ENCODE measurements at regions not wholly inside any gene's neighbourhood (a gene's known extent, or its start where the extent isn't known, plus 50 kb on each side); places are given as distances from the start of the nearest gene placed in this dataset.

DNA sequence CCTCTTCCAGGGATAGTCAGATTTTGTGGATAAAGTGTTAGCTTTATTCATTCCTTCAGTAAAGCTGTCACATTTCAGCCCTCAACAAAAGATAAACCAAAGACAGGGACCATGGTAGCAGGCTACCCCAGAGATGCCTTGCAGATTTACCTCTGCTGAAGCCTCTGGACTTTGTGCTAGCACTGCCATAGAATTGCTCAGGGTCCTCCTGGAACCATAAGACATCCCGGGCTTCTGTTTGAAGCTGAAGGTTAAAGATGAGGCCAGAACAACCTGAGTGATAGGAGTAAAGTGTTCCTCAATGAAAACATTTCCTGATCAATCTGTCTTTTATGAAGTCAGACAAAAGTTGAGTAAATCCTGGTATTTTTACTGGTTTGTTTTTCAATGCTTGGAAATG is 57.5 kb upstream of the ARL15 start:
- TF ChIP-seq SETDB1 (IDR thresholded peaks at IDR 0.05; ENCODE audit: low read length): no peak
- TF ChIP-seq PYGO2 (tag; IDR thresholded peaks at IDR 0.05): no peak
- no peak for DNase-seq (ENCODE audit: extremely low read depth in 1 of 4, low spot score in 3 of 4)
- Histone ChIP-seq H3K4me2 (ENCODE audit: insufficient read depth, low read length) (no peak overlapping the region), H2AFZ (ENCODE audit: low read depth, low read length) (no peak overlapping the region), H3K9me1 (ENCODE audit: control insufficient read depth, insufficient read depth, low read length) (no peaks in the 10 kb centered on the region), H3K4me1 (replicated peaks in 1 of 2; ENCODE audit: control insufficient read depth in 2 of 2, insufficient read depth in 2 of 2, low read length in 2 of 2) (no peaks in the 10 kb centered on the region), H3K4me3 (no peak overlapping the region), H3K36me3 (ENCODE audit: control insufficient read depth, insufficient read depth, low read length) (peaks cover 10% of the 10 kb centered on the region; the same call in 2 of the 3 replicates), H3K79me2 (ENCODE audit: control insufficient read depth, insufficient read depth, low read length) (peaks cover 39% of the 10 kb centered on the region), H3K27me3 (ENCODE audit: control insufficient read depth in 2 of 2, insufficient read depth in 2 of 2, low read length in 2 of 2) (no peaks in the 10 kb centered on the region), H4K20me1 (replicated peaks; ENCODE audit: control insufficient read depth, insufficient read depth, low read length) (no peaks in the 10 kb centered on the region), H3K9ac (ENCODE audit: insufficient read depth in 1 of 2, low read depth in 2 of 2, low read length in 2 of 2) (no peak overlapping the region), H3K9me3 (replicated peaks; ENCODE audit: control insufficient read depth, insufficient read depth, low read depth, low read length) (peaks cover 3% of the 10 kb centered on the region; the same call in 1 of the 2 replicates), H3K27ac (ENCODE audit: extremely low read depth, low read depth, low read length) (no peak overlapping the region)
- intact Hi-C loops (cut with micrococcal nuclease) (no loop called here), in situ Hi-C loops (cut with MboI) (no loop called here)
- peak; percentile 42 for FAIRE-seq
- ChIA-PET POLR2A (interaction anchor here (0.8 to 0.9 kb wide), 2 partner anchors 11 to 22 kb away, joined by 3 to 4 read pairs; no protein-coding TSS in a partner anchor), CTCF (ENCODE audit: low intra/inter-chr PET ratio) (no interaction called here)
- BruUV-seq (replicated peaks): no TSS peak
- ATAC-seq: peak; percentile 60
- 55% methylated on average over 1 of the region's 1 CpG for WGBS (ENCODE audit: insufficient coverage, low coverage, missing lambda C conversion rate)

DNA sequence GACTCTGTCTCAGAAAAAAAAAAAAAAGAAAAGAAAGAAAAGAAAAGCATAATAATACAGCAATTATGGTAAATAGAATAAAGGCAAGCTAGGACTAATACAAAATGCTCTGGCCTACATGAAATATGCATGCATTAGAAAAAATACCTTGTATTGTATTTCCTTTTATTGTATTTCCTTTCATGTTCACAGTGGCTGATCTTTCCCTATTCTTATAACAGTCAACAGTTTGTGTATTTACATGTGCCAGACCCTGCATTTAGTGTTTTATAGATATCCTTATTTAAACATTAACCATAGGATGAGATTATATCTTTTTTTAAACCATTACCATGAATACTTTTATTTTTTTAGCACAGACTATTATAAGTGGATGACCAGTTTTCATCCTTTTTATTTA is 56.3 kb upstream of the ARL15 start:
- no peak overlapping the region for H3K4me3 ChIP-seq
- H2AFZ ChIP-seq (ENCODE audit: low read depth, low read length): no peak overlapping the region
- H3K4me2 ChIP-seq (ENCODE audit: insufficient read depth, low read length): no peak overlapping the region
- TF ChIP-seq SUPT5H (IDR thresholded peaks at IDR 0.05) (0 out of 2 replicates have a peak, but pooled peaks have one; percentile 7), CBX5 (IDR thresholded peaks at IDR 0.05; ENCODE audit: borderline replicate concordance, low read depth) (no peak)
- H3K4me1 ChIP-seq (replicated peaks in 1 of 2; ENCODE audit: control insufficient read depth in 2 of 2, insufficient read depth in 2 of 2, low read length in 2 of 2): no peaks in the 10 kb centered on the region
- ChIA-PET POLR2A (no interaction called here), CTCF (ENCODE audit: low intra/inter-chr PET ratio) (no interaction called here)
- no peak for FAIRE-seq
- intact Hi-C loops (cut with micrococcal nuclease): no loop called here
- no peak for ATAC-seq
- no peak overlapping the region for H3K27ac ChIP-seq (ENCODE audit: extremely low read depth, low read depth, low read length)
- DNase-seq (ENCODE audit: extremely low read depth in 1 of 4, low spot score in 3 of 4): no peak
- peaks cover under 1% of the 10 kb centered on the region; the same call in 1 of the 2 replicates for H3K9me3 ChIP-seq (replicated peaks; ENCODE audit: control insufficient read depth, insufficient read depth, low read depth, low read length)
- in situ Hi-C loops (cut with MboI): no loop called here
- H3K9ac ChIP-seq (ENCODE audit: insufficient read depth in 1 of 2, low read depth in 2 of 2, low read length in 2 of 2): no peak overlapping the region
- H3K9me1 ChIP-seq (ENCODE audit: control insufficient read depth, insufficient read depth, low read length): no peaks in the 10 kb centered on the region
- no peaks in the 10 kb centered on the region for H4K20me1 ChIP-seq (replicated peaks; ENCODE audit: control insufficient read depth, insufficient read depth, low read length)
- no peaks in the 10 kb centered on the region for H3K27me3 ChIP-seq (ENCODE audit: control insufficient read depth in 2 of 2, insufficient read depth in 2 of 2, low read length in 2 of 2)
- H3K79me2 ChIP-seq (ENCODE audit: control insufficient read depth, insufficient read depth, low read length): peaks cover 37% of the 10 kb centered on the region
- BruUV-seq (replicated peaks): no TSS peak
- peaks cover 21% of the 10 kb centered on the region; the same call in 2 of the 3 replicates for H3K36me3 ChIP-seq (ENCODE audit: control insufficient read depth, insufficient read depth, low read length)
